HG02610 (cell line): ENCODE measurements at regions not wholly inside any gene's neighbourhood (a gene's known extent, or its start where the extent isn't known, plus 50 kb on each side); places are given as distances from the start of the nearest gene placed in this dataset.
A peak's percentile ranks its signal among the peaks of the same experiment; 100 is the strongest.

Experiments
- ATAC-seq: cut with Tn5 transposase; IDR thresholded peaks from one replicate; pipeline ENCODE4 v1.9.1; 2021; ENCODE audit warnings: mild to moderate bottlenecking, moderate library complexity; ENCODE audit not compliant: unreplicated experiment

DNA sequence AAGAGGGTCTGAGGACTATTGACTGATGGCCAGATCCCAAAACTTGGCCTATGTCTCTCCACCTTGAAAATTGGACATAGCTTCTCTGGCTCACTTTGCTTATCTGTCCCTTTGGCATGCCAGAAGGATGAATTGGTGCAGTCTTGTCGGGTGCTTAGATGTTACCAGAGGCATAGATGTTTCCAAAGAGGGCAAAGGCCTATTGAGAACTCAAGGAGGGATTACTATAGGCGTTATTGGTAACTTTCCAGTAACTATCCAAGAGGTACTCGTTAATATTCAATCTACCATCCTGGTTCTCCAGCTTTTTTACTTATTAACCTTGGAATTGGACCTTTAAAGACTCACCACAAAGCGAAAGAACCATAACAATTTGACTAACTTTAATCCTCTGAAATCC lies 368.3 kb upstream of the ESRRG start:
- no peak for ATAC-seq

DNA sequence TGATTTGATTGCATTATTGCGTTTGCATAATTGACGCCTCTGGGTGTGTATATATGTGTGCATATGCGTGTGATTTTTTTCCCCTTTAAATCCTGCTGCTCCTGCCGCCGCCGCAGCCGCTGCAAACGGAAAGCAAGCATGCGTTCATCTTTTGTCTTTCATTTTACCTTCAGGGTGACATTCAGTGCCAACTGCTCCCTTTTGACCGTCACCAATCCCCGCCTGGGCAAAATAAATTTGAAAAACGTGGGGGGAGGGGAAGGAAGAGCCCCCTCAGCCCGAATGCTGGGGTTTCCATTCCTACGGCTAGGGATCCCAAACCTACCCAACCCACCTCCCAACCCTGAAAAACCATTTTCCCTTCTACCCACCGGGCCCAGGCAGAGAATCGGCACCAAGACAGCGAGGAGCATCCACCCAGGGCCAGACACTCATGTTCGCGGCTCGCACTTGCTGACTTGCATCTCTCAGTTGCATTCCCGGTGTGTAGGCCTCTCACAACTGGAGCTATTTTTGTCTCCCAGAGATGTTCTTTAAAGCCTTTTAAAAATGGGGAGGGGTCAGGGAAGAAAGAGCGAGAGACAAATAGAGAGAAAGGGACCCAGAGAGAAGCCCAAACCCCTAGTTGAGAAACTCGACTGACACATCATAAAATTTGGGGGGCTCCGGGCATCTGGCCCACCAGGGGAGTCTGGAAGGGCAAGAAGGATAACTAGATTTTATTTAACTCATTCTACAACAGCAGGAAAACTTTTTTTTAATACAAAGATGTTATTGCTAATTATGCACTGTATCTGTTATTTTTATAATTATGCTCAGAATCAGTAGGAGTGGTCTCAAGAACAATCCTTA lies 367.1 kb upstream of the ESRRG start:
- no peak for ATAC-seq

DNA sequence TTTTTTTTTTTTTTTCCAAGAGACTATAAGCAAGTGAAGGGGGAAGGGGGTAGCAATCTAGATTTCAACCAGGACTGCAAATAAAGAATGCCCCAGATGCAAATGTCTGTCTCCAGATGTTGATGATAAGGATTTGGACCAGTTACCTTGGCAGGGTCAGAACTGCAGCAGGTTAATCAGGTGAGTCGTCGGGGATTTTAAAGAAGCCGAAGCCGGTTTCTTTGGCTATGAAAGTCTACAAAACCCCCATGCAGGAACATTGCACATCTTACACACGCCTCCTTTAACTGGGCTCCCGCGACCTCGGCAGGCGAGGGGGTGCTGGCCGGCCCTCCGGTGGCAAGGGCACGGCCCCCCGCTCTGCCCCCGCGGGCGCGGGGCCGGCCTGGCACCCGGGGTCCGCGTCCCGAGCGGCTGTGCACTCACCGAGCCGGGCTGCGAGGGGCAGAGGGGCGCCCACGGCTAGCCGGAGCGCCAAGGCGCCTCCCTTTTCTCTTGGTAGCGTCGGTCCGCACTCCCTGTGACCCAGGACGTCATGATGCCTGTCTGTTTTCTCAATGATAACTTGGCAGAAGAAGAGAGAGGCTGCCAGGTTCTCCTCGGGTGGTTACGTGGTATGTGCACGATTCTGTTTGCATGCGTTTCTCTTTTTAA lies 366.3 kb upstream of the ESRRG start:
- no peak for ATAC-seq

DNA sequence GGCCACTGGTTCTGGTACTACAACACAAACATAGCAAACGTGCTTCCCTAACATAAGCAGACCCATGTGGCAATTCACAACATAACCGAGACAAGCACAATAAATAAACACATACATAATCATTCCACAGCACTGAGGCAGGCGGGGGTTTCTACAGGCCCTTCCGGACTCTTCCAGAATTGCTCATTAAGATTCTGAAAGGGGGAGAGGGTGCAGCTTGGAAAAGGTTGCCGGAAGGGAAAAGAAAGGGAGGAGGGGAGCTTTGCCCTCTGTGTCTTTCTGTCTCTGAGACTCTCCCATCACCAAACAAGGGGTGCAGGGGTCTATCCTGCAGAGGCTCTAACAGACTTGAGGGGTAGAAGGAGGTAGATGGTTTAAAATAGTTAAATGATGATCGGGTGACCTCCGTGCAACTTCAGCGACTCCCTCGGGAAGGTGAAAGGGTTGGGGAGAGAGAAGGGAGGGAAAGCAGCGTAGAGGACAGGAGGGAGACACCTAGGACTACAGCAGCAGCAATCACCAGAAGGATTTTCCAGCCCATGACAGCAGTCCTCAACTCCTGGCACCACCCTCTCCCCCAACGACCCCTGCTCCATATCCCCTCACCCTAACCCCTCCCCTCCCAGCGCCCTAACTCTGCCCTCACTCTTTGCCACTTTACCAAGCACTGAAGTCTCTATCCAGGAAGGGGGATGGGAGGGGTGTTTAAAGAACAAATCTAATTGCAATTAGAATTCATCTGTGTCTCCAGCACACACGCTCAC lies 365.5 kb upstream of the ESRRG start:
- ATAC-seq = no peak

DNA sequence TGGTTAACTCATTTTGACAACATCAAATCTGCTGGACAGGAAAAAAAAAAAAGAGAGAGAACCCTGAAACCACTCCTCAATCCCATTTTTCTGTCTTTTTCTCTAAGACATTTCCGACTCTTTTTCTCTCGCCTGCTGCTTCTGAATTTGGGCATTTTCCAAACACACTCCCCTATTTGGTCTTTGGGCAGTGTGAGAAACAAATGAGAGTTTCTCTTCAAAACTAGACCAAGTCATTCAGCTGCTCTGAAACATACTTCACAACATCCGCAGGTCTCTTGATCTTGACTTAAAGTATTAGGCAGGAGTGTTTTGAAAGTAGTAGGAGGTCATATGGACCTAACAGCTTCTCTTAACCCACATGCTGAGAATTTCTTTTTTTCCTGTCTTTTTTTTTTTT lies 364.8 kb upstream of the ESRRG start:
- ATAC-seq = no peak

DNA sequence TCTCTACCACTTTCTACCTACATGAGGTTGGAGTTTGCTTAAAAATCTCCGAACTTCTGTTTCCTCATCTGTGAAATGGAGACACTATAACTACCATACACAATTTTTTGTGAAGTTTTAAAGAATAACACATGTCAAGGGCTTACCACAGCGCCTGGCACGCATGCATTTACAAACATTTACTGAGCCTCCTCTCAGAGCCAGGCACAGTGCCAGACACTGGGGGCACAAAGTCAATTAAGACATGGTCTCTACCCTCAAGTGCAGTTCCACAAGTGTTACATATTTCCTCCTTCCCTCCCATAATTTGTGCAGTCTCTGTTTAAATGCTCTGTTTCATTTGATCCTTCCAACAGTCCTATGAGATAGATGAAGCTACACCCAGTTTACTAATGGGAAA lies 356.4 kb upstream of the ESRRG start:
- ATAC-seq = no peak

DNA sequence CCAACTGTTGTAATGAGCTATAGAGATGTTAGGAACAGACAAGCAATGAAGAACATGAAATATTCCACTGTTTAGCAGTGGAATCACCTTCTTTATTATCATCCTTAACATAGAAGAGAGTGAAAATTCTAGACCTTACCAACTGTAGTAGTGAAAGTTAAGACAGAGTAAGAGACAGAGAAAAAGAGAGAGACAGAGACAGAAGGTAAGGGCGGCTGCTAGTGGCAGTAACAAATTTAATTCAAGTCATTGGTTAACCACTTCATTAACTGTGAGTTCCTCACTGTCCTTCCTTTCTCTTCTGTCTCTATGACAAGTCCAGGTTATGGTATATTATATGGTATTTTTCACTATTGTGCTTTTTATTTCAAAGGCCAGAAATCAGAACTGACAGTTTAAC lies 355.7 kb upstream of the ESRRG start:
- no peak for ATAC-seq

DNA sequence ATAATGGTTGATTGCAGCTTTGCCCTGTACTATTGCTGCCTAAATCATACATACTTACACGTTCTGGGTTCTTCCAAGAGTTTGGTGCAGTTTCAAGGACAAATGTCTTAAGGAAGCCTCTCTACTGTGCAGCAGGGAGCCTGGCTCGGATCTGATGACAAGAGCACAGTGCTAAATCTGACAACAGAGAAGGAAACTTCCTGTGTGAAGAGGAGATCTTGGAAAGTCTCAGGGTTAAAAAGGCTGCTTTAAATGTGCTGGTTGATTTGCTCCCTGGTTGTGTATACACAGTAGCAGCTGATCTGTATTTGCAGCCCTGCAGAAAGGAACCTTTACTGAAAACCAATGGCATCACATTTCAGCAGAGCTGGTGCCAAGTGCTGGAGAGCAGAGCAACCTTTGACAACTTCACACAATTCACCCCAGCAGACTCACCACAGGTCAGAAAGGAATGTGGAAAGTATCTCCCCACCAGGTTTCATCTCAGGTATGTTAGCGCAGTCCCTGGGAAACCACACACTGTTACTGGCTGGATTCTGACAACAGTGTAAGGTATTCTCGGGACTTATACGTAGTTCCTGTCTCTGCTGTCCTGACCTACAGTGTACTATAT lies 355.0 kb upstream of the ESRRG start:
- ATAC-seq = no peak

DNA sequence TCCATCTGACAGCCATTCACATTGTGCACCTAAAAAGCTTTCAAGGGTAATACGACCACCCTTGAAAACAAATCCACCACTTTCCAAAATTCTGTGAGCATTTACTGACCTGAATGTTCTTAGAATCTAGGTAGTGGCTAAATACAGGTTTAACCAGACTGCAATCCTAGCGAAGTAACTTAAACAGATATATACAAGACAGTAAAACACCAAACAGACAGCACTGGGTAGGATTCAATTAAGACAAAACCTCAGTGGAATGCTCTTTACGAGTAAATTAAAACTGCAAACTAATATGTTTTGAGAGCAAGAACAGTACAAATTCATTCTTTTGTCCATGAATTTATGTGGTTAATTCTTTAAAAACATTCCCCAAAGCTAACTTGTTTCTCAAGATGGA lies 354.2 kb upstream of the ESRRG start:
- ATAC-seq = no peak

DNA sequence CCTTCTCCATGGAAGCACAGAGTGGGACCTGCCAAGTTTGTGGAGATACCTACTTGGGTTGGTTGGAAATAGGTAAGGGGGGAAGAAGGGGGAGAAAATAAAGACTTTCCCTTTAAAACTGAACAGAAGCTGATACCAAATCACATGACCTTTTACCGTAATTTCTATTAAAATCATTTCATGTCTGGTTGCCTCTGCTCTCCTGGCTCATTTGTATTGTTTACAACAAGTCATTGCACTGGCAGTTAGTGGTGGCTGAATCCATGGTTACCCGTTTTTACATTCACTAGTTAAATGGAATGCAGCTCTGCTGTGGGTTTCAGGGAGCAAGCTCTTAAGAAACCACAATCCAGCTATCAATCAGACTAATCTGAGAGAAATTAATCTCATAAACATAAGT lies 353.7 kb upstream of the ESRRG start:
- ATAC-seq = no peak

DNA sequence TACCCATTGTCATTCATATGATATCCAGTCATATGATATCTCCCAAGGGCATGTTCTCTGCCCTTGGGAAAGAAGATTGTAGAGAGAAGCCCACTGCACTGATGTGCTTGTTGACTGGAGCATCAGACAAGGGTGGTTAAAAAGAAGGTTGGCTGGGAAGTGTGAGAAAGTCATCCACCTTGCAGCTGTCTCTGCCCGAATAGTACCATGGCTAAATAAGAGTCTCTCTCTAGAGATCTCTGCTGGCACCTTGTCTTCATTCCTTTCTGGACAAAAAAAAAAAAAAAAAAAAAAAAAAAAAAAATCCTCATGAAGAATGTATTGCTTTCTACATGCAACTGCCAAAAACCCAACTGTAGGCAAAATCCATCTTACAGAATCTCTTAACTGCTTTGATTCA lies 349.7 kb upstream of the ESRRG start:
- ATAC-seq = no peak

DNA sequence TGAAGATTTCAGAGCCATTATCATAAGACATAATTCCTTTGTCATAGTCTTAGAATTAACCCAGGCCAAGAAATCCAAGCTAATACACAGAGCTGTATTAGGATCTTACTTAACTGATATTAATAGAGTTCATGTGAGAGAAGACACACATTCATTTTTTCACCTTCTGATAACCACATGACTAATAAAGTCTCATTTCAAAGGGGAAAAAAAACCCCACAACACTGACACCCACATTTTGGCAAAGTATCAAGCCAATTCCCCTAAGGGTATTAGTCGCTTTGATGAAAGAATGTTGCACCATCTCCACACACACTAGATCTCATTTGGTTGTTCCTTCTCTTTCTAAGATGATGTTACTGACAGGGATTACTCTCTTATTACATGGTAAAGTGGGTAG lies 344.4 kb upstream of the ESRRG start:
- peak; percentile 72 for ATAC-seq

DNA sequence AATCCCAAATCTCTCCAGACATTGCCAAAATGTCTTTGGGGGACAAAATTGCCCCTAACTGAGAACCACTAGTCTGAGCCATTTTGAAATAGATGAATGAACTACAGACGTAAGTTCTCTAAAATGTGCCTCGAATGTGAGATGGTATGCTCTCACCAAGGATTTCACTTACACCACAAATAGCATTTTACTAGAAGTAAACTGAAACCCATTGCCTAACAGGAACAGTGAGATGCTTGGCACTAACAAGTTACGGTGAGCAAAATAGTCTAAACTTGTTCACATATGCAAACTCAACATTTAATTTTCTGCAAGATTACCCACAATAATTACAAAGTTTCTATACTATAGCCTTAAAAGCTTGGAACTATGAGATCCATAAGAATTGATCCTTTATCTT lies 343.6 kb upstream of the ESRRG start:
- ATAC-seq = no peak

DNA sequence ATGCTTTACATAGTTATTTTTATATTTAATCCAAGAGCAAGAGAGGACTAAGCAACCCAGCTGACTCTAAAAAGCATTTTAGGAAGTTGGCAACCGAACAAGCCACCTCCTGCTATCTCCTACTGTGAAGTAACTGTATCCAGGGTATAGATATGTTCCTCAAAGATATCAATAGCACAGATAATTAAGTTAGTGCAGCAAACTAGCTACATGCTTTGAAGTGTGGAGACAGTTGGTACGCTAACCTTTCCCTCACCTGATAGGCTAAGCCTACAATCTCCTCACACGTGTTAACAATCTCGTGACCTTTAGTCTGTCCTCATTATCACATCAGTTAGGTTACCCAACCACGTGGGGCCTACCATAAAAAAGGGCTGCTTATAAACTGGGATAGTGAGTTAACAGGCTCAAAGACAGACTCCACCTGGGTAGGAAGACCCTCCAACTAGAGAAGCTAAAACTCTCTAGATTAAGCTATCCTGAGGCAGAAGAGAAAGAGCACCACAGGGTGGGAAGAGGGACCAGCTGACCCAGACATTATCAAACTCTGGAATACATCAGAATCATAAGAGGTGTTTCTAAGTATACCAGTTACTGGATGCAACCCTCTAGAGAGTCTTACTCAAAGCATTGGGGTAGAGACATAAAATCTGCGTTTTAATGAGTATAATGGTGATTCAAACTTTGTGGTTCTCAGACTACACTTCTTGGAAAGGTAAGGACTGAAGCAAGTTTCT lies 340.1 kb upstream of the ESRRG start:
- ATAC-seq = no peak

DNA sequence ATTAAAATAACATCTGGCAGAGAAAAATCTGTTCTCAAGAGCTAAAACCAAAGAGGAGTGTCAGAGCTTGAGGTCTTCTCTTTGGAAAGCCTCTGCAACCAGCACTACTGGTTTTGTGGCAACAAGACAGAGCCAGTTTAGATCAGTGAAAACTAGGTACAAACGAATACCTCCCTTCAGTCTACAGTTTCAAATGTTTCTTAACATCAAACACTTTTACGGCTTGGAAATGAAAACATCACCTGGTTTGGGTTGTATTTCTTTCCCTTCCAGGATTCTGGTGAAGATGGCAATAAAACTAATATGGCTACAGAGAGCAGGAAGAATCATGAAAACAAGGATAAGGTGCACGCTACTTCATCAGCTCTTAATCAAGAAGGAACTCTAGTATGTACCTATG lies 339.4 kb upstream of the ESRRG start:
- ATAC-seq = no peak

DNA sequence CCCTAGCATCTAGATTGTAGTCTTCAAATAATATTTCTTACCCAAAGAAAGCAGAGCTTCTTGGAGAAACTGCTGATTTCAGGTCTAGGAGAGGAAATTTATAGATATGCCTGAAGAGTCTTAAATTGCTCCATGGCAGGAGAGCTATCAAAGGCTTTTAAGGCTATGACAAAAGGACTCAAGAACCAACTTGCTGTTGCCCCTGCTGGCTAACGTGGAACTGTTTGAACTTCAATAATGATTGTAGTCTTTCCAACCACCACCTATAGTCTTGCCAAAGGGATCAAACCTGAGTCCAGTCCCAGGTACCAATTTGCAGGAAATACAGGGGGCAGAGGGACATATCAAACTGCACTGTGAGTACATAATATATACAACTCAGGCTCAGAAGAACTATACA lies 336.2 kb upstream of the ESRRG start:
- ATAC-seq = no peak

DNA sequence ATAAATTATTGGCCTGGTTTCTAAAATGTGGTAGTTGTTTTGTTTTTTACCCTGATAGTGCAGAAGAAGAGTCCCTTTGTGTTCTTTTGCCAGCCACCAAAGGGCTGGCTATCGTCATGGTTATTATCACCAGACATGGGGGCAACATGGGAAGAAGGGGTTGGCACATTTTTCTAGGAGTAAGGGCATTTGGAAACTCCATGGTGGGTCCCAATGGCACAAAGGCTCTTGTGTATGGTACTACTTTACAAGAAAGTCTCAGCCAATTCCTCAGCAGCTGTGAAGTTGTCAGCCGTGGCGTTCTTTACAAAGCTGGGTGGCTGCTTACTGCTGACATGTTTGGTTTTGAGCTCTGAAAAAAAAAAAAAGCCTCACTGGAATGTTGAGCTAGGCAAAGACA lies 330.4 kb upstream of the ESRRG start:
- no peak for ATAC-seq

DNA sequence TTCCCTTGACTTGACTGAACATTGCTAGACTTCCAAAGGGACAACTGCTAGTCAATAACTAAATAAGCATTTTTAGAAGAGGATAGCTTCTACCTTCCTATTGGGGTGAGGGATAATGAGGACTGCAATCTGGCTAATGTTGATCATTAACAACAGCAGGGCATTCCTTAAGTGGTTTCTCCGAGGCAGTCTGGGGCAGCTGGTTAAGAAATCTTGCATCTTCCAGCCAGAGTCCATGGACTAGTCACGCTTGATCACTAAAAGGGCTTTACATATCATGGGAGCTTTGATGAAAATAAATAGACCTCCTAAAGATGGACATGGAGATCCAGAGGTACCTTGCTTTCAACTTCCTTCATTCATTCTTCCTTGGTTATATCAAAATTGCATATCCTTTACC lies 329.4 kb upstream of the ESRRG start:
- no peak for ATAC-seq

DNA sequence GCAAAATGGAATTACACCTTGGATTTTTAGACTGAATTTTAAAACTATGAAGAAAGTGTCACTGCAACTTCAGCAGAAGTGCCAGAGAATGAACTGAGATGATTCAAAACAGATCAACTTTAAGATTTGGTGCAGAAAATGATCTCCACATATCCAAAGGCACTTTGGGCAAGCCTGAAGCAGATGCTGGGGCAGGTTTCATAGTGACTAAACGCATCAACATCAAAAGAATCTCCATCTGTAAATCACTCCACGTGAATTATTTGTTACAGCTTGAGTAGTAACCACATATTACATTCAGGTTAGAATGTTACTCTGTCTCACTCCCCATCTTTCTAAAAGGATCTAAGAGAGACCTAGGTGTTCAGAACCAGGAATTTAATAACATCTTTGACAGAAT lies 329.0 kb upstream of the ESRRG start:
- no peak for ATAC-seq

DNA sequence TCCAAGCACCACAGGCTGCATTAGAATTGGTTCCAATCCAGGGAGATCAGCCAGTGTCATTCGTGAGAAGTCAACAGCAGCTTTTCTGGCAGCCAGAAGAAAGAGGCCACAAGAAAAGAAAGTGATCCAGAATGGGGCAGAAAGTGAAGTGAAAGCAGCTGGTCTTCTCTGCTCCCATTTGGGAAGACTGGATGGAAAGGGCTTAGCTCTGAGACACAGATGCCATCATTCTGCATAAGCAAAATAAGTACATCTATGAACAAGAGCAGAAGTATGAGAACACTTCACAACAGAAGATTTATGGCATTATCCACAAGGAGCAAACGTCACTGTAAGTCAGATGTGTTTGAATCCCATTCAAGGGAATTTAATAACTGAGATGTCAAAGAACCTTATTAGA lies 326.5 kb upstream of the ESRRG start:
- no peak for ATAC-seq

DNA sequence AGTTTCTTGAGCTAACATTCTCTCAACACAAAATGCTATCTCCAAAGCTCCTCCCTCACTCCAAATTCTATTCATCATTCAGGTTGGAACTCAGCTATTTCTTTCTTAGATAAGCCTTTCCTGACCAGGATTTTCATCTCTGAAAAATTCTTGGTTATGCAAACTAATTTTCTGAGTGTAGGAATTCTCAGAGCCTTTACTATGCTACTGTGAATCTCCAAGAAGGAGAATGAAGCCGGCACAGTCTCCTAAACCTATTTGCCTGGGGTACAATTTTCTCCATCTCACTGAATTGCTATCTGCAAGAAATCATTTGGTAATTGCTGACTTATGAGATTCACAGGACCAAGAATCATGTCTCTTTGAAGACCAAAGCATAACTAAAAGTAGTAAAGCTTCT lies 325.9 kb upstream of the ESRRG start:
- no peak for ATAC-seq
